HepG2 (cell line): ENCODE measurements at regions not wholly inside any gene's neighbourhood (a gene's known extent, or its start where the extent isn't known, plus 50 kb on each side); places are given as distances from the start of the nearest gene placed in this dataset.

Source experiments
- GABPA ChIP-seq, 2 experiments: IDR thresholded peaks; 2 replicates each; pipeline ENCODE4 v1.6.1; 2011 to 2016; ENCODE audit warnings: low read depth in 2 of 2, low read length in 1 of 2, missing biosample characterization in 1 of 2, missing genetic modification characterization in 1 of 2
- HNF4G ChIP-seq, 2 experiments: sonication (generic) in 1 of 2; formaldehyde crosslinking in 1 of 2; IDR thresholded peaks; 2 replicates each; pipeline versions ENCODE4 v1.4.0 to v1.6.1; 2011 to 2020; ENCODE audit warnings: borderline replicate concordance in 2 of 2, low read depth in 2 of 2, mild to moderate bottlenecking in 2 of 2, low read length in 1 of 2, missing genetic modification reagents in 1 of 2, moderate library complexity in 1 of 2
- KLF11 ChIP-seq: IDR thresholded peaks from 2 replicates; pipeline ENCODE4 v1.6.1; 2016; ENCODE audit warnings: missing compliant biosample characterization
- PHB2 ChIP-seq: fragments of 450-650 bp; IDR thresholded peaks from 2 replicates; pipeline ENCODE4 v1.6.1; 2018; ENCODE audit not compliant: partially characterized antibody
- PHF8 ChIP-seq: sonication (generic); formaldehyde crosslinking; IDR thresholded peaks from 2 replicates; pipeline ENCODE4 v1.5.0; 2020; ENCODE audit warnings: missing genetic modification reagents
- REL ChIP-seq: sonication (generic); formaldehyde crosslinking; conservative IDR thresholded peaks from 2 replicates; pipeline ENCODE4 v1.8.0; 2022; ENCODE audit warnings: mild to moderate bottlenecking, missing genetic modification reagents, moderate library complexity
- ZNF121 ChIP-seq: sonication (generic); formaldehyde crosslinking; IDR thresholded peaks from 2 replicates; pipeline ENCODE4 v1.5.0; 2020; ENCODE audit warnings: mild to moderate bottlenecking, missing genetic modification reagents
- ZNF564 ChIP-seq: sonication (generic); formaldehyde crosslinking; IDR thresholded peaks from 2 replicates; pipeline ENCODE4 v1.8.1; 2023; ENCODE audit warnings: mild to moderate bottlenecking, missing genetic modification reagents
- ZNF7 ChIP-seq: IDR thresholded peaks from 2 replicates; pipeline ENCODE4 v1.6.1; 2016; ENCODE audit warnings: missing biosample characterization, missing genetic modification reagents
- TF ChIP-seq, protein P1 (sequence below): IDR thresholded peaks from 2 replicates; pipeline ENCODE4 v1.6.1; 2016; ENCODE audit warnings: low read depth, control low read depth
- TF ChIP-seq, protein P2 (sequence below): sonication (generic); formaldehyde crosslinking; IDR thresholded peaks from 2 replicates; pipeline ENCODE4 v1.5.0; 2020; ENCODE audit warnings: mild to moderate bottlenecking, missing genetic modification reagents, moderate library complexity
- TF ChIP-seq, protein P3 (sequence below): sonication (generic); formaldehyde crosslinking; IDR thresholded peaks from 2 replicates; pipeline ENCODE4 v1.4.0; 2020; ENCODE audit warnings: missing genetic modification reagents
- TF ChIP-seq, protein P4 (sequence below): sonication (generic); formaldehyde crosslinking; IDR thresholded peaks from 2 replicates; pipeline ENCODE4 v1.4.0; 2020; ENCODE audit warnings: mild to moderate bottlenecking, missing genetic modification reagents
- TF ChIP-seq, protein P5 (sequence below), 2 experiments: sonication (generic) in 1 of 2; formaldehyde crosslinking in 1 of 2; IDR thresholded peaks; 2 replicates each; pipeline versions ENCODE4 v1.4.0 to v1.6.1; 2018 to 2020; ENCODE audit warnings: missing genetic modification reagents in 2 of 2, borderline replicate concordance in 1 of 2, low read depth in 1 of 2, mild to moderate bottlenecking in 1 of 2, missing biosample characterization in 1 of 2

DNA sequence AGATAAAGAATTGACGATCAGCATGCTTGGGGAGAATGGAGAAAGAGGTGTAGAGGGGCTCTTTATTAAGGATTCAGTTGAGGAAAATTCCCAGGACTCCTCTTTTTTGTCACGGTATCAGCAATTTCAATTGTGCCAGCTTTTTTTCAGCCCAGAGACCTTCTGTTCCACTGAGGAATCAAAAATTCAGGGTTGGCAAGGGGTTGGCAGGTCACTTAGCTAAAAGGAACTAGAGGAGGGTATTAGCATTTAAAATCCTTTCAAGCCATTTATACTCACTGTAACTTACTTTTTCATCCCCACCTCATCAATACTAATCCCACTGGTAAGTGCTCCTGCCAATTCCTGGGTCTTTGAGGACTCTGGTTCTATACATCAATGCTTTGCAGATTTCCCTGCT is 757.5 kb upstream of the COBL start:
- TF ChIP-seq, protein P1, sequence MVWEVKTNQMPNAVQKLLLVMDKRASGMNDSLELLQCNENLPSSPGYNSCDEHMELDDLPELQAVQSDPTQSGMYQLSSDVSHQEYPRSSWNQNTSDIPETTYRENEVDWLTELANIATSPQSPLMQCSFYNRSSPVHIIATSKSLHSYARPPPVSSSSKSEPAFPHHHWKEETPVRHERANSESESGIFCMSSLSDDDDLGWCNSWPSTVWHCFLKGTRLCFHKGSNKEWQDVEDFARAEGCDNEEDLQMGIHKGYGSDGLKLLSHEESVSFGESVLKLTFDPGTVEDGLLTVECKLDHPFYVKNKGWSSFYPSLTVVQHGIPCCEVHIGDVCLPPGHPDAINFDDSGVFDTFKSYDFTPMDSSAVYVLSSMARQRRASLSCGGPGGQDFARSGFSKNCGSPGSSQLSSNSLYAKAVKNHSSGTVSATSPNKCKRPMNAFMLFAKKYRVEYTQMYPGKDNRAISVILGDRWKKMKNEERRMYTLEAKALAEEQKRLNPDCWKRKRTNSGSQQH (CRISPR knock-in tag): no peak
- TF ChIP-seq ZNF564: no peak
- TF ChIP-seq, protein P2, sequence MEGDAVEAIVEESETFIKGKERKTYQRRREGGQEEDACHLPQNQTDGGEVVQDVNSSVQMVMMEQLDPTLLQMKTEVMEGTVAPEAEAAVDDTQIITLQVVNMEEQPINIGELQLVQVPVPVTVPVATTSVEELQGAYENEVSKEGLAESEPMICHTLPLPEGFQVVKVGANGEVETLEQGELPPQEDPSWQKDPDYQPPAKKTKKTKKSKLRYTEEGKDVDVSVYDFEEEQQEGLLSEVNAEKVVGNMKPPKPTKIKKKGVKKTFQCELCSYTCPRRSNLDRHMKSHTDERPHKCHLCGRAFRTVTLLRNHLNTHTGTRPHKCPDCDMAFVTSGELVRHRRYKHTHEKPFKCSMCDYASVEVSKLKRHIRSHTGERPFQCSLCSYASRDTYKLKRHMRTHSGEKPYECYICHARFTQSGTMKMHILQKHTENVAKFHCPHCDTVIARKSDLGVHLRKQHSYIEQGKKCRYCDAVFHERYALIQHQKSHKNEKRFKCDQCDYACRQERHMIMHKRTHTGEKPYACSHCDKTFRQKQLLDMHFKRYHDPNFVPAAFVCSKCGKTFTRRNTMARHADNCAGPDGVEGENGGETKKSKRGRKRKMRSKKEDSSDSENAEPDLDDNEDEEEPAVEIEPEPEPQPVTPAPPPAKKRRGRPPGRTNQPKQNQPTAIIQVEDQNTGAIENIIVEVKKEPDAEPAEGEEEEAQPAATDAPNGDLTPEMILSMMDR (CRISPR knock-in tag): no peak
- TF ChIP-seq, protein P3, sequence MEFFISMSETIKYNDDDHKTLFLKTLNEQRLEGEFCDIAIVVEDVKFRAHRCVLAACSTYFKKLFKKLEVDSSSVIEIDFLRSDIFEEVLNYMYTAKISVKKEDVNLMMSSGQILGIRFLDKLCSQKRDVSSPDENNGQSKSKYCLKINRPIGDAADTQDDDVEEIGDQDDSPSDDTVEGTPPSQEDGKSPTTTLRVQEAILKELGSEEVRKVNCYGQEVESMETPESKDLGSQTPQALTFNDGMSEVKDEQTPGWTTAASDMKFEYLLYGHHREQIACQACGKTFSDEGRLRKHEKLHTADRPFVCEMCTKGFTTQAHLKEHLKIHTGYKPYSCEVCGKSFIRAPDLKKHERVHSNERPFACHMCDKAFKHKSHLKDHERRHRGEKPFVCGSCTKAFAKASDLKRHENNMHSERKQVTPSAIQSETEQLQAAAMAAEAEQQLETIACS (CRISPR knock-in tag): no peak
- no peak for TF ChIP-seq HNF4G (IDR thresholded peaks at IDR 0.05; ENCODE audit: borderline replicate concordance, low read depth, low read length)
- no peak for TF ChIP-seq HNF4G (CRISPR knock-in tag; IDR thresholded peaks at IDR 0.05; ENCODE audit: borderline replicate concordance, low read depth)
- no peak for TF ChIP-seq GABPA (IDR thresholded peaks at IDR 0.05; ENCODE audit: low read depth, low read length)
- TF ChIP-seq GABPA (CRISPR knock-in tag; IDR thresholded peaks at IDR 0.05; ENCODE audit: low read depth): no peak
- no peak for TF ChIP-seq PHB2
- no peak for TF ChIP-seq ZNF7 (CRISPR knock-in tag)
- TF ChIP-seq, protein P4, sequence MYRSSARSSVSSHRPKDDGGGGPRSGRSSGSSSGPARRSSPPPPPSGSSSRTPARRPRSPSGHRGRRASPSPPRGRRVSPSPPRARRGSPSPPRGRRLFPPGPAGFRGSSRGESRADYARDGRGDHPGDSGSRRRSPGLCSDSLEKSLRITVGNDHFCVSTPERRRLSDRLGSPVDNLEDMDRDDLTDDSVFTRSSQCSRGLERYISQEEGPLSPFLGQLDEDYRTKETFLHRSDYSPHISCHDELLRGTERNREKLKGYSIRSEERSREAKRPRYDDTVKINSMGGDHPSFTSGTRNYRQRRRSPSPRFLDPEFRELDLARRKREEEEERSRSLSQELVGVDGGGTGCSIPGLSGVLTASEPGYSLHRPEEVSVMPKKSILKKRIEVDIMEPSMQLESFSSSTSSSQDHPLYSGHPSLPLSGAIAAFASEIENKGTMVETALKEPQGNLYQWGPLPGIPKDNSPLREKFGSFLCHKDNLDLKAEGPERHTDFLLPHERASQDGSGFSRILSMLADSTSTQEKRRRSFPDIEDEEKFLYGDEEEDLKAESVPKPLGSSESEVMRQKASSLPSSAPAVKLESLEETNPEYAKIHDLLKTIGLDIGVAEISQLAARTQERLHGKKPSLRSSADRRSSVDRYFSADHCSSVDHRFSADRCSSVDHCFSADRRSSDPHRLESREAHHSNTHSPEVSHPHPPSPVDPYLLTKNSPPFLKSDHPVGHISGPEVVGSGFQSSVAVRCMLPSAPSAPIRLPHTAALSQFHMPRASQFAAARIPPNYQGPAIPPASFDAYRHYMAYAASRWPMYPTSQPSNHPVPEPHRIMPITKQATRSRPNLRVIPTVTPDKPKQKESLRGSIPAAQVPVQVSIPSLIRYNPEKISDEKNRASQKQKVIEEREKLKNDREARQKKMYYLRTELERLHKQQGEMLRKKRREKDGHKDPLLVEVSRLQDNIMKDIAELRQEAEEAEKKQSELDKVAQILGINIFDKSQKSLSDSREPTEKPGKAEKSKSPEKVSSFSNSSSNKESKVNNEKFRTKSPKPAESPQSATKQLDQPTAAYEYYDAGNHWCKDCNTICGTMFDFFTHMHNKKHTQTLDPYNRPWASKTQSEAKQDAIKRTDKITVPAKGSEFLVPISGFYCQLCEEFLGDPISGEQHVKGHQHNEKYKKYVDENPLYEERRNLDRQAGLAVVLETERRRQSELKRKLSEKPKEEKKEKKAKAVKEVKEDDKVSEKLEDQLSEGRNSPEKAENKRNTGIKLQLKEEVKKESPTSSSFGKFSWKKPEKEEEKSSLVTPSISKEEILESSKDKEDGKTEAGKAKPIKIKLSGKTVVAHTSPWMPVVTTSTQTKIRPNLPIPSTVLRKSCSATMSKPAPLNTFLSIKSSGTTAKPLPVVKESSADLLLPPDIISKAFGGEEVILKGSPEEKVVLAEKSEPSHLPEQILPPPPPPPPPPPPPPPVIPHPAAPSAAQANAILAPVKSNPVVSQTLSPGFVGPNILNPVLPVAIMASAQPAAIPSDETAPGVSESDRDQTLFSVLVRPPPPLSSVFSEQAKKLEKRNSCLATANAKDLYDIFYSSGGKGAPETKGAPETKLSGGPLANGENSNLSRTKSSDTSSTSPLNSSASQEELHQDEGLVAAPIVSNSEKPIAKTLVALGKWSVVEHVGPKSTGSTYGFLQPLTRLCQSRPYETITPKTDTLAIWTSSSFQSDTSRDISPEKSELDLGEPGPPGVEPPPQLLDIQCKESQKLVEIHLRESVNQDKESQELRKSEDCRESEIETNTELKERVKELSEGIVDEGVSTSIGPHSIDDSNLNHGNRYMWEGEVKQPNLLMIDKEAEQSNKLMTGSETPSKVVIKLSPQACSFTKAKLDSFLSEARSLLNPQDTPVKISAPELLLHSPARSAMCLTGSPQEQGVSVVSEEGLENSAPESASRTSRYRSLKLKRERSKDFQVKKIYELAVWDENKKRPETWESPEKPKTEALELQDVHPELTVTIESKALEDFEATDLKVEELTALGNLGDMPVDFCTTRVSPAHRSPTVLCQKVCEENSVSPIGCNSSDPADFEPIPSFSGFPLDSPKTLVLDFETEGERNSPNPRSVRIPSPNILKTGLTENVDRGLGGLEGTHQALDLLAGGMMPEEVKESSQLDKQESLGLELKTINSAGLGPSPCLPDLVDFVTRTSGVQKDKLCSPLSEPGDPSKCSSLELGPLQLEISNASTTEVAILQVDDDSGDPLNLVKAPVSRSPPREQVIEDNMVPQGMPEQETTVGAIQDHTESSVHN: no peak
- no peak for TF ChIP-seq REL (CRISPR knock-in tag)
- TF ChIP-seq, protein P5, sequence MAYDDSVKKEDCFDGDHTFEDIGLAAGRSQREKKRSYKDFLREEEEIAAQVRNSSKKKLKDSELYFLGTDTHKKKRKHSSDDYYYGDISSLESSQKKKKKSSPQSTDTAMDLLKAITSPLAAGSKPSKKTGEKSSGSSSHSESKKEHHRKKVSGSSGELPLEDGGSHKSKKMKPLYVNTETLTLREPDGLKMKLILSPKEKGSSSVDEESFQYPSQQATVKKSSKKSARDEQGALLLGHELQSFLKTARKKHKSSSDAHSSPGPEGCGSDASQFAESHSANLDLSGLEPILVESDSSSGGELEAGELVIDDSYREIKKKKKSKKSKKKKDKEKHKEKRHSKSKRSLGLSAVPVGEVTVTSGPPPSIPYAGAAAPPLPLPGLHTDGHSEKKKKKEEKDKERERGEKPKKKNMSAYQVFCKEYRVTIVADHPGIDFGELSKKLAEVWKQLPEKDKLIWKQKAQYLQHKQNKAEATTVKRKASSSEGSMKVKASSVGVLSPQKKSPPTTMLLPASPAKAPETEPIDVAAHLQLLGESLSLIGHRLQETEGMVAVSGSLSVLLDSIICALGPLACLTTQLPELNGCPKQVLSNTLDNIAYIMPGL (CRISPR knock-in tag; IDR thresholded peaks at IDR 0.05; ENCODE audit: borderline replicate concordance in 1 of 2, low read depth in 1 of 2): no peak
- no peak for TF ChIP-seq KLF11 (CRISPR knock-in tag)
- no peak for TF ChIP-seq PHF8 (CRISPR knock-in tag)
- TF ChIP-seq ZNF121 (CRISPR knock-in tag): no peak
